ENCODE measurements at regions not wholly inside any gene's neighbourhood (a gene's known extent, or its start where the extent isn't known, plus 50 kb on each side); places are given as distances from the start of the nearest gene placed in this dataset.

DNA sequence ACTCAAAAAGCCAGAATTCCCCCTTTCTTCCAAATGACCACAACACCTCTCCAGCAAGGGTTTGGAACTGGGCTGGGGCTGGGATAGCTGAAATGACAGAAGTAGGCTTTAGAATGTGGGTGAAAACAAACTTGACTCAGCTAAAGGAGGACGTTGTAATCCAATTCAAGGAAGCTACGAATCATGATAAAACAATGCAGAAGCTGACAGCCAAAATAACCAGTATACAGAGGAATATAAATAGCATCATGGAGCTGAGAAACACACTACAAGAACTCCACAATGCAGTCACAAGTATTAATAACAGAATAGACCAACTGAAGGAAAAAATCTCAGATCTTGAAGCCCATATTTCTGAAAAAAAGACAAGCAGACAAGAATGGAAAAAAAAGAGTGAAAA is 95.8 kb upstream of the TET2 start:
- TF ChIP-seq POLR2A (IDR thresholded peaks at IDR 0.05; ENCODE audit: low read depth) = no peak
- no peak for TF ChIP-seq CTCF (IDR thresholded peaks at IDR 0.05)
- no peak for TF ChIP-seq EP300 (IDR thresholded peaks at IDR 0.05)
- TF ChIP-seq POLR2AphosphoS5 (IDR thresholded peaks at IDR 0.05) = no peak

All from esophagus muscularis mucosa (tissue), 4 donors.